GM23338 (cell line): ENCODE measurements at regions not wholly inside any gene's neighbourhood (a gene's known extent, or its start where the extent isn't known, plus 50 kb on each side); places are given as distances from the start of the nearest gene placed in this dataset.
A peak's percentile ranks its signal among the peaks of the same experiment; 100 is the strongest.
"Not testable (repeated sequence)": the region's sequence is repeated elsewhere in the genome, so short reads cannot be mapped to it uniquely, and the experiment has no call there.

Experiments
- ATAC-seq: fragments of 200-7000 bp; cut with Tn5 transposase; 3 replicates; pipeline ENCODE4 v1.9.1; 2020
- DNase-seq: peaks from one replicate; pipeline ENCODE4 v3.0.0-alpha.2; 2015; ENCODE audit warnings: low spot score
- H2AFZ ChIP-seq: fragments of 200-600 bp; sonication (generic); 2 replicates; pipeline ENCODE4 v1.8.0; 2016; ENCODE audit warnings: antibody characterized with exemption, mild to moderate bottlenecking, moderate library complexity
- H3F3A ChIP-seq: fragments of 200-600 bp; sonication (generic); replicated peaks from 2 replicates; pipeline ENCODE4 v1.8.0; 2017; ENCODE audit warnings: antibody characterized with exemption, mixed run types, low read depth
- H3K27ac ChIP-seq: fragments of 200-600 bp; sonication (generic); 2 replicates; pipeline ENCODE4 v1.6.1; 2016; ENCODE audit warnings: low read depth
- H3K27me3 ChIP-seq: fragments of 200-600 bp; sonication (generic); 2 replicates; pipeline ENCODE4 v1.8.0; 2016; ENCODE audit warnings: mild to moderate bottlenecking, mixed run types, moderate library complexity; ENCODE audit not compliant: insufficient read depth
- H3K36me3 ChIP-seq: fragments of 200-600 bp; sonication (generic); 2 replicates; pipeline ENCODE4 v1.8.0; 2016; ENCODE audit warnings: mild to moderate bottlenecking; ENCODE audit not compliant: insufficient read depth
- H3K4me1 ChIP-seq: fragments of 200-600 bp; sonication (generic); 2 replicates; pipeline ENCODE4 v1.8.0; 2016; ENCODE audit warnings: mild to moderate bottlenecking, moderate library complexity; ENCODE audit not compliant: insufficient read depth
- H3K4me2 ChIP-seq: fragments of 200-600 bp; sonication (generic); 2 replicates; pipeline ENCODE4 v1.7.1; 2017; ENCODE audit warnings: mixed run types
- H3K4me3 ChIP-seq: fragments of 200-600 bp; sonication (generic); 2 replicates; pipeline ENCODE4 v1.6.1; 2016; ENCODE audit warnings: mixed run types
- H3K79me2 ChIP-seq: fragments of 200-600 bp; sonication (generic); replicated peaks from 2 replicates; pipeline ENCODE4 v1.8.0; 2017; ENCODE audit warnings: mild to moderate bottlenecking; ENCODE audit not compliant: insufficient read depth
- H3K9me2 ChIP-seq: fragments of 200-600 bp; sonication (generic); 2 replicates; pipeline ENCODE4 v1.8.0; 2017; ENCODE audit not compliant: insufficient read depth
- H4K20me1 ChIP-seq: fragments of 200-600 bp; sonication (generic); replicated peaks from 2 replicates; pipeline ENCODE4 v1.8.0; 2017; ENCODE audit warnings: mild to moderate bottlenecking; ENCODE audit not compliant: insufficient read depth
- H3K27ac Mint-ChIP-seq: 2 replicates; pipeline ENCODE4 v1.8.0; 2020; ENCODE audit warnings: inconsistent platforms, mild to moderate bottlenecking, moderate library complexity, mixed read lengths
- H3K27me3 Mint-ChIP-seq: 3 replicates; pipeline ENCODE4 v1.8.0; 2022; ENCODE audit warnings: low read depth, mild to moderate bottlenecking, moderate library complexity, mixed read lengths, inconsistent platforms; ENCODE audit not compliant: insufficient read depth, poor library complexity
- H3K36me3 Mint-ChIP-seq: 3 replicates; pipeline ENCODE4 v1.8.0; 2021; ENCODE audit warnings: low read depth, mild to moderate bottlenecking, inconsistent platforms, moderate library complexity, mixed read lengths
- H3K4me1 Mint-ChIP-seq: 3 replicates; pipeline ENCODE4 v1.8.0; 2020; ENCODE audit warnings: mild to moderate bottlenecking, inconsistent platforms, mixed read lengths
- H3K4me3 Mint-ChIP-seq: 3 replicates; pipeline ENCODE4 v1.8.0; 2021; ENCODE audit warnings: moderate library complexity, mild to moderate bottlenecking, inconsistent platforms, mixed read lengths
- H3K9me3 Mint-ChIP-seq: 3 replicates; pipeline ENCODE4 v1.8.0; 2020; ENCODE audit warnings: moderate library complexity, mild to moderate bottlenecking, inconsistent platforms, mixed read lengths
- CTCF ChIP-seq, 2 experiments: fragments of 200-600 bp in 1 of 2; sonication (generic) in 1 of 2; conservative IDR thresholded peaks; 2 replicates each; pipeline versions ENCODE4 v1.5.1 to v1.6.1; 2016 to 2017; ENCODE audit warnings: antibody characterized with exemption in 2 of 2, low read depth in 2 of 2, mild to moderate bottlenecking in 2 of 2, moderate library complexity in 1 of 2
- ETS1 ChIP-seq: IDR thresholded peaks from 2 replicates; pipeline ENCODE4 v1.6.1; 2016; ENCODE audit warnings: antibody characterized with exemption
- EZH2 ChIP-seq: fragments of 200-600 bp; sonication (generic); IDR thresholded peaks from one replicate; pipeline ENCODE4 v1.8.0; 2017; ENCODE audit warnings: antibody characterized with exemption, mild to moderate bottlenecking, low read depth; ENCODE audit not compliant: unreplicated experiment
- EZH2phosphoT487 ChIP-seq: fragments of 200-600 bp; sonication (generic); IDR thresholded peaks from one replicate; pipeline ENCODE4 v1.8.1; 2018; ENCODE audit warnings: antibody characterized with exemption; ENCODE audit not compliant: unreplicated experiment
- JUNB ChIP-seq: IDR thresholded peaks from one replicate; pipeline ENCODE4 v1.6.1; 2016; ENCODE audit warnings: antibody characterized with exemption; ENCODE audit not compliant: unreplicated experiment
- NANOG ChIP-seq: IDR thresholded peaks from 2 replicates; pipeline ENCODE4 v1.6.1; 2016; ENCODE audit warnings: antibody characterized with exemption, borderline replicate concordance
- REST ChIP-seq: IDR thresholded peaks from one replicate; pipeline ENCODE4 v1.6.1; 2018; ENCODE audit warnings: antibody characterized with exemption; ENCODE audit not compliant: unreplicated experiment
- STAT1 ChIP-seq: IDR thresholded peaks from one replicate; pipeline ENCODE4 v1.6.1; 2016; ENCODE audit warnings: antibody characterized with exemption; ENCODE audit not compliant: unreplicated experiment
- ZNF114 ChIP-seq: fragments of 250-450 bp; sonication (Bioruptor Pico); IDR thresholded peaks from 2 replicates; pipeline ENCODE4 v1.5.0; 2020; ENCODE audit warnings: mild to moderate bottlenecking, moderate library complexity
- ZNF331 ChIP-seq: fragments of 250-450 bp; sonication (Bioruptor Pico); IDR thresholded peaks from 2 replicates; pipeline ENCODE4 v1.5.0; 2020; ENCODE audit warnings: low read depth, mild to moderate bottlenecking, moderate library complexity

- H3K9me2 ChIP-seq, result no peaks in the 10 kb centered on the region
- TF ChIP-seq EZH2 (no peak), ETS1 (no peak), CTCF (conservative IDR thresholded peaks at IDR 0.05; ENCODE audit: low read depth in 2 of 2) (no peak), JUNB (no peak), ZNF331 (CRISPR knock-in tag) (no peak)
- H3K36me3 ChIP-seq, result no peaks in the 10 kb centered on the region
- no peaks in the 10 kb centered on the region for H3K27me3 ChIP-seq
- no peaks in the 10 kb centered on the region for H3F3A ChIP-seq
- peaks cover 4% of the 10 kb centered on the region; the same call in 1 of the 3 replicates for H3K4me1 Mint-ChIP-seq
- H3K27ac ChIP-seq, result no peak overlapping the region
- no peaks in the 10 kb centered on the region for H3K36me3 Mint-ChIP-seq
- DNase-seq (no peak), ATAC-seq (no peak)
- H3K4me3 ChIP-seq, result no peak overlapping the region
- H3K4me1 ChIP-seq, result no peaks in the 10 kb centered on the region
- no peaks in the 10 kb centered on the region for H3K9me3 Mint-ChIP-seq
- no peak overlapping the region for H3K27ac Mint-ChIP-seq
- no peaks in the 10 kb centered on the region for H4K20me1 ChIP-seq
- H3K4me3 Mint-ChIP-seq, result no peak overlapping the region
- H3K4me2 ChIP-seq, result no peak overlapping the region
- no peak overlapping the region for H2AFZ ChIP-seq
- no peaks in the 10 kb centered on the region for H3K79me2 ChIP-seq
- H3K27me3 Mint-ChIP-seq, result no peaks in the 10 kb centered on the region
Measured at GRCh38 chr4:112038861-112039260, 106.4 kb upstream of the FAM241A start.

GRCh38 chr4:112049119-112049518, 96.1 kb upstream of the FAM241A start:
- H3K36me3 ChIP-seq, H3K4me3 ChIP-seq, H3K27me3 Mint-ChIP-seq, DNase-seq, H3K27ac Mint-ChIP-seq, H3K4me2 ChIP-seq, H3K27ac ChIP-seq, H3K4me3 Mint-ChIP-seq, H4K20me1 ChIP-seq, H3K4me1 ChIP-seq, H3K9me2 ChIP-seq, H3K36me3 Mint-ChIP-seq, H3K79me2 ChIP-seq, H3K9me3 Mint-ChIP-seq, H3F3A ChIP-seq, H3K27me3 ChIP-seq, H2AFZ ChIP-seq, ATAC-seq: not testable (repeated sequence)
- peaks cover 11% of the 10 kb centered on the region for H3K4me1 Mint-ChIP-seq

- no peak overlapping the region for H3K27ac ChIP-seq
- H3K9me3 Mint-ChIP-seq, result no peaks in the 10 kb centered on the region
- DNase-seq (no peak), ATAC-seq (no peak)
- peaks cover 8% of the 10 kb centered on the region; the same call in 1 of the 2 replicates for H3K4me1 ChIP-seq
- no peaks in the 10 kb centered on the region for H3K36me3 Mint-ChIP-seq
- H3K9me2 ChIP-seq, result no peaks in the 10 kb centered on the region
- peaks cover 9% of the 10 kb centered on the region for H3K4me1 Mint-ChIP-seq
- H3F3A ChIP-seq, result no peaks in the 10 kb centered on the region
- H3K27me3 Mint-ChIP-seq, result peaks cover 3% of the 10 kb centered on the region
- no peaks in the 10 kb centered on the region for H3K36me3 ChIP-seq
- no peaks in the 10 kb centered on the region for H3K27me3 ChIP-seq
- H2AFZ ChIP-seq, result peak overlapping the region; percentile 16; the same call in 1 of the 2 replicates
- no peak overlapping the region for H3K4me2 ChIP-seq
- H3K27ac Mint-ChIP-seq, result peak overlapping the region; percentile 2; the same call in 1 of the 2 replicates
- H4K20me1 ChIP-seq, result no peaks in the 10 kb centered on the region
- H3K79me2 ChIP-seq, result no peaks in the 10 kb centered on the region
- H3K4me3 ChIP-seq, result no peak overlapping the region
- H3K4me3 Mint-ChIP-seq, result no peak overlapping the region
- no peak for TF ChIP-seq REST
- no peak for TF ChIP-seq ZNF114
- TF ChIP-seq EZH2phosphoT487, result no peak
- TF ChIP-seq STAT1, result no peak
- no peak for TF ChIP-seq NANOG
Measured at GRCh38 chr4:112053825-112054350, 91.4 kb upstream of the FAM241A start.
